GM12892 (cell line): ENCODE measurements at regions not wholly inside any gene's neighbourhood (a gene's known extent, or its start where the extent isn't known, plus 50 kb on each side); places are given as distances from the start of the nearest gene placed in this dataset.

Experiments
- POLR2A ChIP-seq: IDR thresholded peaks from 2 replicates; pipeline ENCODE4 v1.6.1; 2011; ENCODE audit warnings: low read depth, low read length, control low read depth
- TAF1 ChIP-seq: IDR thresholded peaks from 2 replicates; pipeline ENCODE4 v1.6.1; 2011; ENCODE audit warnings: low read depth, mild to moderate bottlenecking, control low read depth, low read length, borderline replicate concordance

DNA sequence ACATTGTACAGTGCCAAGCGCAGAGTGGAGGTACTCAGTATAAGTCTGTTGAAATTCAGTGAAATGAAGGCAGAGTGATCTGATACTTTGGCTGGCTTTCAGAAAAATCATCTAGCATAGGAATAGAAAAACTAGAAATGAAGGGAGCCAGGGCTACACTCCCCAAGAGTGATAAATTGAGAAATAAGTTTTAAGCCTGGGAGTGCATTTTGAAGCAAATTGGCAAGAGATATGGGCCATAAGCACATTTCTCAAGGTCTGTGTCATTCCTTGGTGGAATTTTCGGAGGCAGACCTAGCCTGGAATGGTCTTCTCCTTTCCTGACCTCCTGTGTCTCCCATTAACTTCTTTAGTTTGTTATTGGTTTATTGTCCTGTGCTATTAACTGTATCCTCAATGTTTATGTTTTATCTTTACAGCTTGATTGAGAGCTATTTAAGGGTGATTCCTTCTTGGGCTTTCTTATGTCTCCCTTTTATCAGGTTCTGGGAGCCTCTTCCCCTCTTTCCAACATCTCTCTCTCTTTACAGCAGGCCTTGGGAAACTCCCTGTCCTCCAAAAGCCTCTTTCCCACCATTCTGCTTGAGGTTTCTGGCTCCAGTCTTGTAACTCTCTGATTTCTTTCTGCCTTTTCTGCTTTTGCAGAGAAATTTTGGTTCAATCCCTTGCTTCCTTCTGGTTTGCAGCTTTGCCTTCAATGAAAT is 649.5 kb downstream of the SLC4A3 start:
- TF ChIP-seq POLR2A (no peak), TAF1 (no peak)
